SK-N-SH (cell line): ENCODE measurements at regions not wholly inside any gene's neighbourhood (a gene's known extent, or its start where the extent isn't known, plus 50 kb on each side); places are given as distances from the start of the nearest gene placed in this dataset.

ENCODE experiments used
- SIN3A ChIP-seq: IDR thresholded peaks from 2 replicates; pipeline ENCODE4 v1.6.1; 2012; ENCODE audit warnings: low read depth, mild to moderate bottlenecking, low read length, moderate library complexity, borderline replicate concordance
- TF ChIP-seq, protein P1 (sequence below): fragments of 200-600 bp; sonication (generic); IDR thresholded peaks from 2 replicates; pipeline ENCODE4 v1.6.1; 2017; ENCODE audit warnings: antibody characterized with exemption, mild to moderate bottlenecking, moderate library complexity

DNA sequence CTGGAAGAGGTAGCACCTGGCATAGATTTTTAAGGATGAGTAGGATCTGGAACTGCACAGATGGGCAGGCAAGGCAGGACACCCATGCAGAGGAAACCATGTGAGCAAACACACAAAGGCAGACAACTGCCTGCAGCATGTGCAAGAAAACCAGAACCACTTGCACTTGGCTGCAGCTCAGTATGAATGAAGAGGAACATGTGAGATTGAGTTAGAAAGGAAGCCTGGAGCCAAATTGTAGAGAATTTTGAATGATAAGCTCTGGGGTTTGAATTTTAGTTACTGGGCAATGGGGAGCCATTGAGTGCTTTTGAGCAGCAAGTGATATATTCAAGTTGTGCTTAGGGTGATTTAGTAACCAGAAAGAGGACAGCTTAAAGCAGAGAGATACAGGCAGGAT lies 583.4 kb downstream of the SOX6 start:
- TF ChIP-seq SIN3A: no peak
- TF ChIP-seq, protein P1, sequence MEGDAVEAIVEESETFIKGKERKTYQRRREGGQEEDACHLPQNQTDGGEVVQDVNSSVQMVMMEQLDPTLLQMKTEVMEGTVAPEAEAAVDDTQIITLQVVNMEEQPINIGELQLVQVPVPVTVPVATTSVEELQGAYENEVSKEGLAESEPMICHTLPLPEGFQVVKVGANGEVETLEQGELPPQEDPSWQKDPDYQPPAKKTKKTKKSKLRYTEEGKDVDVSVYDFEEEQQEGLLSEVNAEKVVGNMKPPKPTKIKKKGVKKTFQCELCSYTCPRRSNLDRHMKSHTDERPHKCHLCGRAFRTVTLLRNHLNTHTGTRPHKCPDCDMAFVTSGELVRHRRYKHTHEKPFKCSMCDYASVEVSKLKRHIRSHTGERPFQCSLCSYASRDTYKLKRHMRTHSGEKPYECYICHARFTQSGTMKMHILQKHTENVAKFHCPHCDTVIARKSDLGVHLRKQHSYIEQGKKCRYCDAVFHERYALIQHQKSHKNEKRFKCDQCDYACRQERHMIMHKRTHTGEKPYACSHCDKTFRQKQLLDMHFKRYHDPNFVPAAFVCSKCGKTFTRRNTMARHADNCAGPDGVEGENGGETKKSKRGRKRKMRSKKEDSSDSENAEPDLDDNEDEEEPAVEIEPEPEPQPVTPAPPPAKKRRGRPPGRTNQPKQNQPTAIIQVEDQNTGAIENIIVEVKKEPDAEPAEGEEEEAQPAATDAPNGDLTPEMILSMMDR: no peak
